Ovary (tissue), 3 donors: ENCODE measurements at regions not wholly inside any gene's neighbourhood (a gene's known extent, or its start where the extent isn't known, plus 50 kb on each side); places are given as distances from the start of the nearest gene placed in this dataset.

Experiments used
- CTCF ChIP-seq, 3 donors: fragments of 450-650 bp in 2 of 3; fragments of 200-600 bp in 1 of 3; IDR thresholded peaks; one replicate each; pipeline versions ENCODE4 v1.5.1 to v1.8.0; 2016 to 2022; ENCODE audit warnings: antibody characterized with exemption in 3 of 3, mild to moderate bottlenecking in 1 of 3
- POLR2A ChIP-seq: fragments of 450-650 bp; IDR thresholded peaks from one replicate; pipeline ENCODE4 v1.6.1; 2017; ENCODE audit warnings: antibody characterized with exemption, mild to moderate bottlenecking, moderate library complexity
- donor health status: DM: no; HTN: no; CAD: no.

GRCh38 chr6:119978274-119978889, 628.8 kb upstream of the MAN1A1 start:
- TF ChIP-seq CTCF (IDR thresholded peaks at IDR 0.05) (no peak), POLR2A (no peak)
